ENCODE measurements at regions not wholly inside any gene's neighbourhood (a gene's known extent, or its start where the extent isn't known, plus 50 kb on each side); places are given as distances from the start of the nearest gene placed in this dataset.

- no peaks in the 10 kb centered on the region for H3K27me3 ChIP-seq (ENCODE audit: insufficient read depth, poor library complexity, severe bottlenecking)
- TF ChIP-seq CTCF (IDR thresholded peaks at IDR 0.05; ENCODE audit: insufficient read depth, low read length), result no peak
- TF ChIP-seq POLR2AphosphoS5 (IDR thresholded peaks at IDR 0.05; ENCODE audit: low read depth), result no peak
- TF ChIP-seq SPI1 (IDR thresholded peaks at IDR 0.05; ENCODE audit: borderline replicate concordance, low read depth), result no peak
- H3K27ac ChIP-seq (replicated peaks), result no peak overlapping the region
- DNase-seq (ENCODE audit: low read depth in 1 of 2, low spot score in 1 of 2), result no peak
- H3K4me3 ChIP-seq (replicated peaks; ENCODE audit: insufficient read depth, low read length), result no peak overlapping the region
Observed at GRCh38 chr3:24748520-24748919, 253.9 kb upstream of the THRB start.

- Histone ChIP-seq H3K27ac (replicated peaks) (no peak overlapping the region), H3K27me3 (ENCODE audit: insufficient read depth, poor library complexity, severe bottlenecking) (no peaks in the 10 kb centered on the region), H3K4me3 (replicated peaks; ENCODE audit: insufficient read depth, low read length) (no peak overlapping the region)
- TF ChIP-seq POLR2AphosphoS5 (IDR thresholded peaks at IDR 0.05; ENCODE audit: low read depth), result no peak
- no peak for TF ChIP-seq GABPA (IDR thresholded peaks at IDR 0.05; ENCODE audit: low read depth)
- no peak for TF ChIP-seq SPI1 (IDR thresholded peaks at IDR 0.05; ENCODE audit: borderline replicate concordance, low read depth)
- TF ChIP-seq CTCF (IDR thresholded peaks at IDR 0.05; ENCODE audit: insufficient read depth, low read length), result no peak
- DNase-seq (ENCODE audit: low read depth in 1 of 2, low spot score in 1 of 2), result no peak
Observed at GRCh38 chr3:24751020-24751419, 256.4 kb upstream of the THRB start.

GRCh38 chr3:24756101-24756888 lies 261.6 kb upstream of the THRB start:
- DNase-seq (ENCODE audit: low read depth in 1 of 2, low spot score in 1 of 2), result no peak
- Histone ChIP-seq H3K27me3 (ENCODE audit: insufficient read depth, poor library complexity, severe bottlenecking) (no peaks in the 10 kb centered on the region), H3K27ac (replicated peaks) (no peak overlapping the region), H3K4me3 (replicated peaks; ENCODE audit: insufficient read depth, low read length) (no peak overlapping the region)
- no peak for TF ChIP-seq GABPA (IDR thresholded peaks at IDR 0.05; ENCODE audit: low read depth)
- TF ChIP-seq POLR2AphosphoS5 (IDR thresholded peaks at IDR 0.05; ENCODE audit: low read depth), result no peak
- no peak for TF ChIP-seq REST (IDR thresholded peaks at IDR 0.05; ENCODE audit: insufficient replicate concordance, low read depth)
- TF ChIP-seq SPI1 (IDR thresholded peaks at IDR 0.05; ENCODE audit: borderline replicate concordance, low read depth), result no peak
- TF ChIP-seq CTCF (IDR thresholded peaks at IDR 0.05; ENCODE audit: insufficient read depth, low read length), result no peak

GRCh38 chr3:24763393-24763792 lies 268.7 kb upstream of the THRB start:
- DNase-seq (ENCODE audit: low read depth in 1 of 2, low spot score in 1 of 2), result no peak
- no peak overlapping the region for H3K4me3 ChIP-seq (replicated peaks; ENCODE audit: insufficient read depth, low read length)
- TF ChIP-seq POLR2AphosphoS5 (IDR thresholded peaks at IDR 0.05; ENCODE audit: low read depth) (no peak), REST (IDR thresholded peaks at IDR 0.05; ENCODE audit: insufficient replicate concordance, low read depth) (no peak), GABPA (IDR thresholded peaks at IDR 0.05; ENCODE audit: low read depth) (no peak), SPI1 (IDR thresholded peaks at IDR 0.05; ENCODE audit: borderline replicate concordance, low read depth) (no peak), CTCF (IDR thresholded peaks at IDR 0.05; ENCODE audit: insufficient read depth, low read length) (no peak)

More at GRCh38 chr3:24763393-24763792, 268.7 kb upstream of the THRB start:
- Histone ChIP-seq H3K27ac (replicated peaks) (no peak overlapping the region), H3K27me3 (ENCODE audit: insufficient read depth, poor library complexity, severe bottlenecking) (no peaks in the 10 kb centered on the region)
